HepG2 (cell line): ENCODE measurements at regions not wholly inside any gene's neighbourhood (a gene's known extent, or its start where the extent isn't known, plus 50 kb on each side); places are given as distances from the start of the nearest gene placed in this dataset.

Experiments used
- ATAC-seq: fragments of 200-7000 bp; cut with Tn5 transposase; 3 replicates; pipeline ENCODE4 v1.9.1; 2020; ENCODE audit warnings: mild to moderate bottlenecking, moderate library complexity
- BruUV-seq: library from RNA; stranded (reverse); fragments of 400-500 nt; replicated peaks from 2 replicates; lab custom pipeline; 2021; lab: Mats Ljungman, UMichigan
- CTCF ChIA-PET: fragments of 300-600 bp; formaldehyde crosslinking; extraction: SDS; loops from one replicate; lab custom pipeline; 2021; ENCODE audit warnings: low total read pairs, inconsistent platforms, low intra/inter-chr PET ratio; lab: Yijun Ruan, JAX
- POLR2A ChIA-PET: fragments of 350-600 bp; sonication (Branson Sonifier 250); formaldehyde crosslinking; loops from one replicate; lab custom pipeline; 2020; ENCODE audit warnings: antibody characterized with exemption, inconsistent platforms; lab: Yijun Ruan, JAX
- DNase-seq: peaks from one replicate; pipeline ENCODE4 v3.0.0-alpha.2; 2015; ENCODE audit warnings: low spot score
- FAIRE-seq: peaks from 3 replicates; lab custom pipeline; 2011; peaks lifted over from hg19 to GRCh38; lab: Jason Lieb, UNC
- H2AFZ ChIP-seq: one replicate; pipeline ENCODE4 v1.6.1; 2011; ENCODE audit warnings: low read length, inconsistent platforms
- H3K27ac ChIP-seq: fragments of 300-600 bp; 3 replicates; pipeline ENCODE4 v1.8.0; 2011; ENCODE audit warnings: mixed run types, mild to moderate bottlenecking, mixed read lengths, low read length, inconsistent platforms; ENCODE audit not compliant: insufficient read depth; ENCODE audit errors: extremely low read length
- H3K27me3 ChIP-seq, 2 experiments: fragments of 200-600 bp in 1 of 2; 2 replicates in 1 of 2; 3 replicates in 1 of 2; pipeline versions ENCODE4 v1.6.0 to v1.8.0; 2011; ENCODE audit warnings: low read length in 2 of 2, mild to moderate bottlenecking in 2 of 2, moderate library complexity in 2 of 2, inconsistent platforms in 1 of 2; ENCODE audit not compliant: insufficient read depth in 2 of 2, control insufficient read depth in 1 of 2
- H3K36me3 ChIP-seq, 2 experiments: fragments of 200-600 bp in 1 of 2; replicated peaks in 1 of 2; 2 replicates in 1 of 2; 3 replicates in 1 of 2; pipeline versions ENCODE4 v1.5.1 to v1.8.0; 2011; ENCODE audit warnings: low read length in 2 of 2, inconsistent platforms in 1 of 2; ENCODE audit not compliant: insufficient read depth in 2 of 2, control insufficient read depth in 1 of 2
- H3K4me1 ChIP-seq: 2 replicates; pipeline ENCODE4 v1.5.1; 2012; ENCODE audit warnings: low read length, inconsistent platforms; ENCODE audit not compliant: insufficient read depth
- H3K4me2 ChIP-seq: 2 replicates; pipeline ENCODE4 v1.6.0; 2011; ENCODE audit warnings: low read depth, low read length, inconsistent platforms
- H3K4me3 ChIP-seq, 3 experiments: fragments of 200-600 bp in 1 of 3; sonication (generic), shearing (Covaris generic) in 1 of 3; replicated peaks in 1 of 3; 2 replicates each; pipeline ENCODE4 v1.5.1; 2011 to 2016; ENCODE audit warnings: low read length in 3 of 3, inconsistent platforms in 2 of 3, low read depth in 2 of 3, mild to moderate bottlenecking in 2 of 3, control low read depth in 1 of 3, mixed read lengths in 1 of 3; ENCODE audit not compliant: insufficient read depth in 1 of 3
- H3K79me2 ChIP-seq: one replicate; pipeline ENCODE4 v1.6.1; 2011; ENCODE audit warnings: low read length, inconsistent platforms; ENCODE audit not compliant: insufficient read depth
- H3K9ac ChIP-seq: 2 replicates; pipeline ENCODE4 v1.6.0; 2011; ENCODE audit warnings: mild to moderate bottlenecking, low read depth, low read length, inconsistent platforms; ENCODE audit not compliant: insufficient read depth
- H3K9me3 ChIP-seq: 2 replicates; pipeline ENCODE4 v1.5.1; 2012; ENCODE audit warnings: mild to moderate bottlenecking, low read length
- H4K20me1 ChIP-seq: 2 replicates; pipeline ENCODE4 v1.6.0; 2011; ENCODE audit warnings: inconsistent platforms, mild to moderate bottlenecking, low read length, moderate library complexity; ENCODE audit not compliant: insufficient read depth
- CBX5 ChIP-seq: sonication (generic); formaldehyde crosslinking; IDR thresholded peaks from 2 replicates; pipeline ENCODE4 v1.4.0; 2020; ENCODE audit warnings: missing genetic modification reagents, borderline replicate concordance
- CCAR2 ChIP-seq: fragments of 200-400 bp; formaldehyde crosslinking; optimal IDR thresholded peaks from 2 replicates; pipeline ENCODE3; 2018; ENCODE audit warnings: low read depth, mild to moderate bottlenecking, low read length, moderate library complexity
- HDAC2 ChIP-seq: sonication (generic); formaldehyde crosslinking; IDR thresholded peaks from 2 replicates; pipeline ENCODE4 v1.4.0; 2020; ENCODE audit warnings: missing genetic modification reagents
- MED1 ChIP-seq: sonication (generic); formaldehyde crosslinking; IDR thresholded peaks from 2 replicates; pipeline ENCODE4 v1.4.0; 2020; ENCODE audit warnings: missing genetic modification reagents
- MEF2D ChIP-seq: sonication (generic); formaldehyde crosslinking; IDR thresholded peaks from 2 replicates; pipeline ENCODE4 v1.5.1; 2020; ENCODE audit warnings: mild to moderate bottlenecking, missing genetic modification reagents
- MTA1 ChIP-seq: sonication (generic); formaldehyde crosslinking; IDR thresholded peaks from 2 replicates; pipeline ENCODE4 v1.4.0; 2020; ENCODE audit warnings: missing genetic modification reagents, mild to moderate bottlenecking, borderline replicate concordance
- NFAT5 ChIP-seq: sonication (generic); formaldehyde crosslinking; IDR thresholded peaks from 2 replicates; pipeline ENCODE4 v1.4.0; 2020; ENCODE audit warnings: missing genetic modification reagents
- SMARCC2 ChIP-seq: fragments of 450-650 bp; IDR thresholded peaks from 2 replicates; pipeline ENCODE4 v1.6.1; 2017; ENCODE audit warnings: antibody characterized with exemption, mild to moderate bottlenecking
- ZBTB25 ChIP-seq: IDR thresholded peaks from 2 replicates; pipeline ENCODE4 v1.6.1; 2018; ENCODE audit warnings: missing genetic modification reagents
- ZIK1 ChIP-seq: sonication (generic); formaldehyde crosslinking; IDR thresholded peaks from 2 replicates; pipeline ENCODE4 v1.5.0; 2020; ENCODE audit warnings: mild to moderate bottlenecking, low read depth, missing genetic modification reagents, borderline replicate concordance
- ZNF235 ChIP-seq: sonication (generic); formaldehyde crosslinking; IDR thresholded peaks from 2 replicates; pipeline ENCODE4 v1.8.1; 2023; ENCODE audit warnings: mild to moderate bottlenecking, missing genetic modification reagents, borderline replicate concordance
- ZNF292 ChIP-seq: sonication (generic); formaldehyde crosslinking; IDR thresholded peaks from 2 replicates; pipeline ENCODE4 v1.8.1; 2022; ENCODE audit warnings: mild to moderate bottlenecking, low read depth, missing genetic modification reagents, borderline replicate concordance
- ZNF746 ChIP-seq: sonication (generic); formaldehyde crosslinking; IDR thresholded peaks from 2 replicates; pipeline ENCODE4 v1.8.0; 2022; ENCODE audit warnings: mild to moderate bottlenecking, missing genetic modification reagents
- ZNF761 ChIP-seq: sonication (generic); formaldehyde crosslinking; conservative IDR thresholded peaks from 2 replicates; pipeline ENCODE4 v1.4.0; 2020; ENCODE audit warnings: mild to moderate bottlenecking, missing genetic modification reagents
- WGBS: methylation state at CpG from one replicate; pipeline ENCODE4 v1.1.6; 2017; ENCODE audit warnings: low lambda C conversion rate; 5-methylcytosine and 5-hydroxymethylcytosine counted together
- in situ Hi-C: cut with HindIII; loops from 2 replicates; pipeline ENCODE4 v1.10.0; 2017; ENCODE audit warnings: low pct_unique_long_range_greater_than_20kb; ENCODE audit not compliant: extremely low pct_ligation_motif_present
- intact Hi-C: fragments of 100-400 bp; cut with micrococcal nuclease; formaldehyde crosslinking; loops from one replicate; pipeline ENCODE4 v1.10.0; 2022; ENCODE audit not compliant: unreplicated experiment

GRCh38 chr15:81514725-81515124 is 140.7 kb upstream of the TMC3 start (continued):
- TF ChIP-seq MEF2D (no peak), MTA1 (no peak), ZNF235 (CRISPR knock-in tag) (no peak), ZNF761 (CRISPR knock-in tag) (no peak)

- no TSS peak for BruUV-seq
- Histone ChIP-seq H3K4me2 (no peak overlapping the region), H3K9me3 (no peaks in the 10 kb centered on the region), H3K36me3 (no peaks in the 10 kb centered on the region), H3K9ac (no peak overlapping the region), H2AFZ (no peak overlapping the region), H3K79me2 (no peaks in the 10 kb centered on the region), H3K27me3 (no peaks in the 10 kb centered on the region), H3K27ac (no peak overlapping the region), H3K4me3 (no peak overlapping the region), H3K4me1 (no peaks in the 10 kb centered on the region), H4K20me1 (no peaks in the 10 kb centered on the region)
- no peak for ATAC-seq
- TF ChIP-seq CBX5 (CRISPR knock-in tag) (no peak), NFAT5 (no peak), CCAR2 (no peak), ZNF746 (CRISPR knock-in tag) (no peak), ZNF292 (CRISPR knock-in tag) (no peak), MED1 (no peak), HDAC2 (CRISPR knock-in tag) (no peak), ZIK1 (CRISPR knock-in tag) (no peak), SMARCC2 (no peak), ZBTB25 (no peak)
- intact Hi-C loops: no loop called here
- no peak for DNase-seq
- ChIA-PET CTCF (no interaction called here), POLR2A (no interaction called here)
- 0% methylated on average over 3 of the region's 3 CpGs for WGBS
- no peak for FAIRE-seq
- in situ Hi-C loops: no loop called here
Observed at GRCh38 chr15:81511138-81511537, 137.1 kb upstream of the TMC3 start.
